ENCODE measurements at regions not wholly inside any gene's neighbourhood (a gene's known extent, or its start where the extent isn't known, plus 50 kb on each side); places are given as distances from the start of the nearest gene placed in this dataset.

- H3K4me3 Mint-ChIP-seq: no peak overlapping the region
- H3K4me1 Mint-ChIP-seq: no peaks in the 10 kb centered on the region
- no peaks in the 10 kb centered on the region for H3K36me3 Mint-ChIP-seq
- H3K27ac Mint-ChIP-seq: no peak overlapping the region
- ATAC-seq (no peak), DNase-seq (ENCODE audit: low spot score in 2 of 2) (no peak)
- H3K9me3 Mint-ChIP-seq: no peaks in the 10 kb centered on the region
Measured at GRCh38 chr22:27377501-27378295, 423.9 kb downstream of the MN1 start.

GRCh38 chr22:27378311-27378800 lies 423.2 kb downstream of the MN1 start:
- Mint-ChIP-seq H3K9me3 (no peaks in the 10 kb centered on the region), H3K4me1 (no peaks in the 10 kb centered on the region), H3K27ac (no peak overlapping the region), H3K4me3 (no peak overlapping the region), H3K36me3 (no peaks in the 10 kb centered on the region)
- DNase-seq (ENCODE audit: low spot score in 2 of 2) (no peak), ATAC-seq (no peak)

- ATAC-seq (no peak), DNase-seq (ENCODE audit: low spot score in 2 of 2) (no peak)
- no peak overlapping the region for H3K4me3 Mint-ChIP-seq
- H3K36me3 Mint-ChIP-seq: no peaks in the 10 kb centered on the region
- H3K4me1 Mint-ChIP-seq: no peaks in the 10 kb centered on the region
- no peaks in the 10 kb centered on the region for H3K9me3 Mint-ChIP-seq
- H3K27ac Mint-ChIP-seq: no peak overlapping the region
Measured at GRCh38 chr22:27378995-27379394, 422.6 kb downstream of the MN1 start.

GRCh38 chr22:27380855-27381254 lies 420.7 kb downstream of the MN1 start:
- Mint-ChIP-seq H3K36me3 (no peaks in the 10 kb centered on the region), H3K9me3 (no peaks in the 10 kb centered on the region), H3K27ac (no peak overlapping the region), H3K4me3 (no peak overlapping the region), H3K4me1 (no peaks in the 10 kb centered on the region)
- ATAC-seq: no peak
- no peak for DNase-seq (ENCODE audit: low spot score in 2 of 2)

- no peak for ATAC-seq
- H3K36me3 Mint-ChIP-seq: no peaks in the 10 kb centered on the region
- H3K27ac Mint-ChIP-seq: no peak overlapping the region
- H3K4me3 Mint-ChIP-seq: no peak overlapping the region
- H3K9me3 Mint-ChIP-seq: no peaks in the 10 kb centered on the region
- no peaks in the 10 kb centered on the region for H3K4me1 Mint-ChIP-seq
- DNase-seq (ENCODE audit: low spot score in 2 of 2): no peak
Measured at GRCh38 chr22:27381552-27381951, 420.0 kb downstream of the MN1 start.

- peak; percentile 17 for ATAC-seq
- H3K36me3 Mint-ChIP-seq: no peaks in the 10 kb centered on the region
- H3K4me1 Mint-ChIP-seq: no peaks in the 10 kb centered on the region
- no peak for DNase-seq (ENCODE audit: low spot score in 2 of 2)
- H3K9me3 Mint-ChIP-seq: no peaks in the 10 kb centered on the region
- no peak overlapping the region for H3K4me3 Mint-ChIP-seq
- H3K27ac Mint-ChIP-seq: no peak overlapping the region
Measured at GRCh38 chr22:27381960-27382742, 419.4 kb downstream of the MN1 start.

GRCh38 chr22:27382947-27383346 lies 418.6 kb downstream of the MN1 start:
- H3K4me3 Mint-ChIP-seq: no peak overlapping the region
- no peaks in the 10 kb centered on the region for H3K9me3 Mint-ChIP-seq
- DNase-seq (ENCODE audit: low spot score in 2 of 2) (no peak), ATAC-seq (no peak)
- no peaks in the 10 kb centered on the region for H3K36me3 Mint-ChIP-seq
- no peaks in the 10 kb centered on the region for H3K4me1 Mint-ChIP-seq
- no peak overlapping the region for H3K27ac Mint-ChIP-seq

GRCh38 chr22:27383896-27384295 lies 417.7 kb downstream of the MN1 start:
- DNase-seq (ENCODE audit: low spot score in 2 of 2) (no peak), ATAC-seq (no peak)

GRCh38 chr22:27385261-27385998 lies 416.1 kb downstream of the MN1 start:
- Mint-ChIP-seq H3K27ac (no peak overlapping the region), H3K4me3 (no peak overlapping the region), H3K36me3 (no peaks in the 10 kb centered on the region), H3K4me1 (no peaks in the 10 kb centered on the region), H3K9me3 (no peaks in the 10 kb centered on the region)
- ATAC-seq: no peak
- DNase-seq (ENCODE audit: low spot score in 2 of 2): no peak

More at GRCh38 chr22:27383896-27384295, 417.7 kb downstream of the MN1 start:
- Mint-ChIP-seq H3K9me3 (no peaks in the 10 kb centered on the region), H3K36me3 (no peaks in the 10 kb centered on the region), H3K27ac (no peak overlapping the region), H3K4me3 (no peak overlapping the region), H3K4me1 (no peaks in the 10 kb centered on the region)

GRCh38 chr22:27386186-27386585 lies 415.4 kb downstream of the MN1 start:
- Mint-ChIP-seq H3K4me1 (no peaks in the 10 kb centered on the region), H3K9me3 (no peaks in the 10 kb centered on the region), H3K4me3 (no peak overlapping the region), H3K36me3 (no peaks in the 10 kb centered on the region), H3K27ac (no peak overlapping the region)
- ATAC-seq (no peak), DNase-seq (ENCODE audit: low spot score in 2 of 2) (no peak)

- ATAC-seq (no peak), DNase-seq (ENCODE audit: low spot score in 2 of 2) (no peak)
- Mint-ChIP-seq H3K4me3 (no peak overlapping the region), H3K36me3 (no peaks in the 10 kb centered on the region), H3K9me3 (no peaks in the 10 kb centered on the region), H3K27ac (no peak overlapping the region), H3K4me1 (no peaks in the 10 kb centered on the region)
Measured at GRCh38 chr22:27387561-27387960, 414.0 kb downstream of the MN1 start.

GRCh38 chr22:27388090-27388600 lies 413.4 kb downstream of the MN1 start:
- Mint-ChIP-seq H3K4me1 (no peaks in the 10 kb centered on the region), H3K27ac (no peak overlapping the region), H3K4me3 (no peak overlapping the region), H3K9me3 (no peaks in the 10 kb centered on the region), H3K36me3 (no peaks in the 10 kb centered on the region)
- peak; percentile 13 for ATAC-seq
- DNase-seq (ENCODE audit: low spot score in 2 of 2): no peak

- Mint-ChIP-seq H3K4me3 (no peak overlapping the region), H3K36me3 (no peaks in the 10 kb centered on the region), H3K9me3 (peaks cover 2% of the 10 kb centered on the region), H3K4me1 (no peaks in the 10 kb centered on the region), H3K27ac (no peak overlapping the region)
- ATAC-seq (no peak), DNase-seq (ENCODE audit: low spot score in 2 of 2) (no peak)
Measured at GRCh38 chr22:27389727-27390075, 411.9 kb downstream of the MN1 start.

- ATAC-seq: no peak
- no peak overlapping the region for H3K4me3 Mint-ChIP-seq
- peaks cover 4% of the 10 kb centered on the region for H3K9me3 Mint-ChIP-seq
- no peak overlapping the region for H3K27ac Mint-ChIP-seq
- no peaks in the 10 kb centered on the region for H3K4me1 Mint-ChIP-seq
- no peaks in the 10 kb centered on the region for H3K36me3 Mint-ChIP-seq
- no peak for DNase-seq (ENCODE audit: low spot score in 2 of 2)
Measured at GRCh38 chr22:27391092-27391770, 410.3 kb downstream of the MN1 start.

GRCh38 chr22:27393371-27393770 lies 408.2 kb downstream of the MN1 start:
- ATAC-seq (no peak), DNase-seq (ENCODE audit: low spot score in 2 of 2) (no peak)
- H3K9me3 Mint-ChIP-seq: peaks cover 4% of the 10 kb centered on the region
- H3K4me1 Mint-ChIP-seq: no peaks in the 10 kb centered on the region
- no peak overlapping the region for H3K27ac Mint-ChIP-seq
- no peaks in the 10 kb centered on the region for H3K36me3 Mint-ChIP-seq
- H3K4me3 Mint-ChIP-seq: no peak overlapping the region
